IMR-90 (cell line): ENCODE measurements at regions not wholly inside any gene's neighbourhood (a gene's known extent, or its start where the extent isn't known, plus 50 kb on each side); places are given as distances from the start of the nearest gene placed in this dataset.

Experiments used
- ATAC-seq: fragments of 200-7000 bp; cut with Tn5 transposase; 2 replicates; pipeline ENCODE4 v1.9.1; 2020; ENCODE audit warnings: low read depth, mild to moderate bottlenecking, moderate library complexity
- BruUV-seq: library from RNA; stranded (reverse); fragments of 400-500 nt; replicated peaks from 2 replicates; lab custom pipeline; 2021; lab: Mats Ljungman, UMichigan
- CTCF ChIA-PET: fragments of 300-600 bp; formaldehyde crosslinking; extraction: SDS; loops from one replicate; lab custom pipeline; 2021; ENCODE audit warnings: antibody characterized with exemption; lab: Yijun Ruan, JAX
- POLR2A ChIA-PET: fragments of 300-600 bp; sonication (Branson Sonifier 250); formaldehyde crosslinking; loops from one replicate; lab custom pipeline; 2022; ENCODE audit warnings: antibody characterized with exemption; ENCODE audit not compliant: unreplicated experiment; lab: Charles Lee
- DNase-seq: peaks from one replicate; pipeline ENCODE4 v3.0.0; 2013
- H2AFZ ChIP-seq: replicated peaks from 2 replicates; pipeline ENCODE3; 2013; ENCODE audit warnings: low read length, mild to moderate bottlenecking; ENCODE audit not compliant: poor library complexity
- H2AK5ac ChIP-seq: 2 replicates; pipeline ENCODE4 v1.6.1; 2013; ENCODE audit warnings: low read depth, low read length, inconsistent platforms
- H2AK9ac ChIP-seq: replicated peaks from 2 replicates; pipeline ENCODE3; 2013; ENCODE audit warnings: mild to moderate bottlenecking, low read depth, low read length, moderate library complexity; ENCODE audit not compliant: poor library complexity
- H2BK120ac ChIP-seq: 2 replicates; pipeline ENCODE4 v1.6.1; 2013; ENCODE audit warnings: low read depth, low read length, inconsistent platforms
- H2BK15ac ChIP-seq: 3 replicates; pipeline ENCODE4 v1.6.1; 2013; ENCODE audit warnings: low read depth, low read length, inconsistent platforms
- H2BK20ac ChIP-seq: 2 replicates; pipeline ENCODE4 v1.6.1; 2013; ENCODE audit warnings: low read depth, mild to moderate bottlenecking, inconsistent platforms, low read length, moderate library complexity
- H2BK5ac ChIP-seq: 2 replicates; pipeline ENCODE4 v1.6.1; 2013; ENCODE audit warnings: mild to moderate bottlenecking, low read depth, low read length, inconsistent platforms; ENCODE audit not compliant: poor library complexity, severe bottlenecking
- H3K14ac ChIP-seq: replicated peaks from 2 replicates; pipeline ENCODE4 v1.6.1; 2013; ENCODE audit warnings: low read depth, low read length, inconsistent platforms
- H3K18ac ChIP-seq: 2 replicates; pipeline ENCODE4 v1.6.1; 2013; ENCODE audit warnings: low read depth, low read length, control low read depth
- H3K23ac ChIP-seq: 2 replicates; pipeline ENCODE4 v1.6.1; 2013; ENCODE audit warnings: low read depth, low read length, inconsistent platforms
- H3K27ac ChIP-seq: 2 replicates; pipeline ENCODE4 v1.5.1; 2013; ENCODE audit warnings: mild to moderate bottlenecking, control low read depth, low read length; ENCODE audit not compliant: insufficient read depth
- H3K27me3 ChIP-seq: 2 replicates; pipeline ENCODE4 v1.6.1; 2013; ENCODE audit warnings: low read length; ENCODE audit not compliant: control insufficient read depth, insufficient read depth
- H3K36me3 ChIP-seq: 2 replicates; pipeline ENCODE4 v1.6.1; 2013; ENCODE audit warnings: low read length, mixed read lengths; ENCODE audit not compliant: control insufficient read depth, insufficient read depth
- H3K4ac ChIP-seq: 2 replicates; pipeline ENCODE4 v1.6.1; 2013; ENCODE audit warnings: low read depth, low read length, inconsistent platforms
- H3K4me1 ChIP-seq: 2 replicates; pipeline ENCODE4 v1.6.1; 2013; ENCODE audit warnings: low read length, mixed read lengths; ENCODE audit not compliant: control insufficient read depth, insufficient read depth
- H3K4me2 ChIP-seq: 2 replicates; pipeline ENCODE4 v1.6.1; 2013; ENCODE audit warnings: low read depth, mild to moderate bottlenecking, control low read depth, low read length, moderate library complexity
- H3K4me3 ChIP-seq: 2 replicates; pipeline ENCODE4 v1.5.1; 2013; ENCODE audit warnings: low read depth, mild to moderate bottlenecking, control low read depth, low read length, moderate library complexity; ENCODE audit not compliant: insufficient read depth
- H3K56ac ChIP-seq: 2 replicates; pipeline ENCODE4 v1.6.1; 2013; ENCODE audit warnings: low read length, inconsistent platforms; ENCODE audit not compliant: insufficient read depth; ENCODE audit errors: extremely low read depth
- H3K79me1 ChIP-seq, 2 experiments: 2 replicates each; pipeline ENCODE4 v1.6.1; 2013; ENCODE audit warnings: low read length in 2 of 2, inconsistent platforms in 1 of 2, low read depth in 1 of 2
- H3K9ac ChIP-seq: 2 replicates; pipeline ENCODE4 v1.6.1; 2013; ENCODE audit warnings: low read depth, low read length, control low read depth
- H3K9me1 ChIP-seq: 2 replicates; pipeline ENCODE4 v1.6.1; 2013; ENCODE audit warnings: low read length, inconsistent platforms; ENCODE audit not compliant: insufficient read depth
- H3K9me3 ChIP-seq: 2 replicates; pipeline ENCODE4 v1.6.1; 2013; ENCODE audit warnings: low read length; ENCODE audit not compliant: control insufficient read depth, insufficient read depth
- H4K20me1 ChIP-seq: 2 replicates; pipeline ENCODE4 v1.6.1; 2013; ENCODE audit warnings: low read length, inconsistent platforms; ENCODE audit not compliant: insufficient read depth
- H4K5ac ChIP-seq: 2 replicates; pipeline ENCODE4 v1.6.1; 2013; ENCODE audit warnings: mild to moderate bottlenecking, low read depth, low read length, control low read depth
- H4K8ac ChIP-seq, 2 experiments: 2 replicates each; pipeline ENCODE4 v1.6.1; 2013; ENCODE audit warnings: low read depth in 2 of 2, low read length in 2 of 2, control low read depth in 1 of 2, inconsistent platforms in 1 of 2
- H4K91ac ChIP-seq: 2 replicates; pipeline ENCODE4 v1.6.1; 2013; ENCODE audit warnings: low read depth, low read length, inconsistent platforms; ENCODE audit not compliant: insufficient read depth
- BHLHE40 ChIP-seq: fragments of 150-350 bp; IDR thresholded peaks from 2 replicates; pipeline ENCODE4 v1.6.1; 2016; ENCODE audit warnings: mild to moderate bottlenecking, low read depth, low read length
- CEBPB ChIP-seq: IDR thresholded peaks from 2 replicates; pipeline ENCODE4 v1.6.1; 2012; ENCODE audit warnings: low read depth, low read length, improper control_type of control experiment
- CHD1 ChIP-seq: IDR thresholded peaks from 2 replicates; pipeline ENCODE4 v1.6.1; 2012; ENCODE audit warnings: low read depth, low read length, improper control_type of control experiment
- CTCF ChIP-seq: conservative IDR thresholded peaks from 2 replicates; pipeline ENCODE4 v1.5.1; 2012; ENCODE audit warnings: mild to moderate bottlenecking, low read depth, low read length, improper control_type of control experiment
- ELK1 ChIP-seq: fragments of 150-350 bp; IDR thresholded peaks from 2 replicates; pipeline ENCODE4 v1.6.1; 2016; ENCODE audit warnings: low read depth, mild to moderate bottlenecking, low read length, moderate library complexity, borderline replicate concordance
- FOS ChIP-seq: fragments of 150-350 bp; IDR thresholded peaks from 2 replicates; pipeline ENCODE4 v1.6.1; 2016; ENCODE audit warnings: low read depth, low read length
- MAFK ChIP-seq: IDR thresholded peaks from 2 replicates; pipeline ENCODE4 v1.6.1; 2012; ENCODE audit warnings: low read depth, low read length, improper control_type of control experiment
- MAZ ChIP-seq: IDR thresholded peaks from 2 replicates; pipeline ENCODE4 v1.6.1; 2012; ENCODE audit warnings: low read depth, mild to moderate bottlenecking, low read length, improper control_type of control experiment, moderate library complexity, borderline replicate concordance
- MXI1 ChIP-seq: IDR thresholded peaks from 2 replicates; pipeline ENCODE4 v1.6.1; 2012; ENCODE audit warnings: low read depth, mild to moderate bottlenecking, low read length, moderate library complexity, borderline replicate concordance
- NFE2L2 ChIP-seq: fragments of 150-350 bp; IDR thresholded peaks from 2 replicates; pipeline ENCODE4 v1.6.1; 2016; ENCODE audit warnings: low read depth, mild to moderate bottlenecking, low read length
- POLR2A ChIP-seq: IDR thresholded peaks from 2 replicates; pipeline ENCODE4 v1.6.1; 2012; ENCODE audit warnings: mild to moderate bottlenecking, low read depth, low read length
- RAD21 ChIP-seq: IDR thresholded peaks from 2 replicates; pipeline ENCODE4 v1.6.1; 2012; ENCODE audit warnings: low read length, improper control_type of control experiment
- RCOR1 ChIP-seq: IDR thresholded peaks from 2 replicates; pipeline ENCODE4 v1.6.1; 2012; ENCODE audit warnings: mild to moderate bottlenecking, low read length, improper control_type of control experiment; ENCODE audit not compliant: insufficient replicate concordance
- RFX5 ChIP-seq: IDR thresholded peaks from 2 replicates; pipeline ENCODE4 v1.8.0; 2012; ENCODE audit warnings: low read depth, mild to moderate bottlenecking, low read length, moderate library complexity
- SMC3 ChIP-seq: fragments of 150-350 bp; IDR thresholded peaks from 2 replicates; pipeline ENCODE4 v1.6.1; 2016; ENCODE audit warnings: low read depth, mild to moderate bottlenecking, antibody characterized with exemption, low read length, moderate library complexity
- USF2 ChIP-seq: fragments of 150-350 bp; IDR thresholded peaks from 2 replicates; pipeline ENCODE4 v1.6.1; 2017; ENCODE audit warnings: mild to moderate bottlenecking, antibody characterized with exemption, low read length, low read depth
- whole genome bisulfite sequencing, 2 experiments: methylation state at CpG; one replicate each; pipeline versions ENCODE4 v1.1.5 to v1.1.7; 2013; ENCODE audit warnings: missing lambda C conversion rate in 2 of 2; ENCODE audit not compliant: insufficient read length in 1 of 2; ENCODE audit errors: extremely low coverage in 2 of 2; 5-methylcytosine and 5-hydroxymethylcytosine counted together
- dilution Hi-C: fragments of 300-500 bp; cut with HindIII; formaldehyde crosslinking; loops from one replicate; pipeline ENCODE4 v1.14.3; 2018; ENCODE audit warnings: low sequenced_read_pairs; ENCODE audit not compliant: unreplicated experiment
- in situ Hi-C: fragments of 300-500 bp; cut with MboI; formaldehyde crosslinking; loops from 3 replicates; pipeline ENCODE4 v1.14.3; 2019; ENCODE audit warnings: low sequenced_read_pairs, inconsistent platforms, mixed read lengths
- intact Hi-C: fragments of 100-400 bp; cut with micrococcal nuclease; formaldehyde crosslinking; loops from 2 replicates; pipeline ENCODE4 v1.10.0; 2022

DNA sequence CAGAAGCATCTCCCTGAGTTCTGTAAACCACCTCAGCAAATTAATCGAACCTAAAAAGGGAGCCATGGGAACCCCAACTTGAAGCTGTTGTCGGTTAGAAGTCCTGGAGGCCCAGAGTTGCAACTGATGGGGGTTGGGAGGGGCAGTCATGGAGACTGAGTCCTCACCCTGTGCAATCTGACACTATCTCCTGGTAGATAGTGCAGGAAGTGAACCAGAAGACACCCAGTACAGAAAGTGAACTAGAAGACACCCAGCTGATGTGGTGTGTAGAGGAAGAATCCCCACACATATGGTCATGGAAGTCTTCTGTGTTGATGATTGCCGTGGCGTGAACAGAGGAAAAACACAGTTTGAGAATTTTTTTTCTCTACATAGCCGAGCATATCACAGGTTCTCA, 58.8 kb upstream of the SRRM3 start:
- Histone ChIP-seq H4K8ac (no peak overlapping the region), H3K14ac (no peak overlapping the region), H3K4me2 (no peak overlapping the region), H2BK15ac (no peak overlapping the region), H3K4ac (no peak overlapping the region), H2BK5ac (no peak overlapping the region), H3K4me3 (no peak overlapping the region), H3K27ac (no peak overlapping the region), H2AK5ac (no peak overlapping the region), H4K20me1 (no peaks in the 10 kb centered on the region), H3K36me3 (no peaks in the 10 kb centered on the region), H3K56ac (no peak overlapping the region), H3K79me1 (no peaks in the 10 kb centered on the region), H3K9ac (no peak overlapping the region), H2BK20ac (no peak overlapping the region), H3K18ac (no peak overlapping the region), H4K91ac (no peak overlapping the region), H2AK9ac (no peak overlapping the region), H2BK120ac (no peak overlapping the region), H3K9me3 (no peaks in the 10 kb centered on the region), H3K27me3 (peaks cover 15% of the 10 kb centered on the region), H2AFZ (no peak overlapping the region), H4K5ac (no peak overlapping the region), H3K9me1 (no peaks in the 10 kb centered on the region), H3K4me1 (no peaks in the 10 kb centered on the region), H3K23ac (no peak overlapping the region)
- TF ChIP-seq CEBPB (no peak), NFE2L2 (no peak), BHLHE40 (no peak), RFX5 (no peak), FOS (no peak), MAFK (no peak), SMC3 (no peak), USF2 (no peak), RCOR1 (no peak), CTCF (no peak), MAZ (no peak), POLR2A (no peak), MXI1 (no peak), CHD1 (no peak), RAD21 (no peak), ELK1 (no peak)
- in situ Hi-C loops: loop anchor here (25.0 kb wide), 1 partner anchor 281 kb away; no protein-coding TSS in a partner anchor
- WGBS, 2 experiments: no CpG with 5 or more reads among the region's 5 CpGs
- ChIA-PET POLR2A (no interaction called here), CTCF (no interaction called here)
- DNase-seq (no peak), ATAC-seq (no peak)
- dilution Hi-C loops: no loop called here
- intact Hi-C loops: no loop called here
- no TSS peak for BruUV-seq
